Hematopoietic multipotent progenitor cell treated with erythropoietin and hydrocortisone succinate and interleukin-3 and kit ligand, for 4 days (in vitro differentiated cells): ENCODE measurements at regions not wholly inside any gene's neighbourhood (a gene's known extent, or its start where the extent isn't known, plus 50 kb on each side); places are given as distances from the start of the nearest gene placed in this dataset.
A peak's percentile ranks its signal among the peaks of the same experiment; 100 is the strongest.
"Not testable (repeated sequence)": the region's sequence is repeated elsewhere in the genome, so short reads cannot be mapped to it uniquely, and the experiment has no call there.

Experiments
- DNase-seq: peaks from one replicate; pipeline ENCODE4 v3.0.0-alpha.2; 2015

GRCh38 chr17:77087650-77088454 is 52.9 kb upstream of the SEC14L1 start:
- no peak for DNase-seq

GRCh38 chr17:77088455-77089123 is 52.2 kb upstream of the SEC14L1 start:
- peak; percentile 99 for DNase-seq

- DNase-seq = peak; percentile 37
These were observed 51.7 kb upstream of the SEC14L1 start for GRCh38 chr17:77089124-77089490.

GRCh38 chr17:77089949-77090348 is 50.8 kb upstream of the SEC14L1 start:
- DNase-seq = not testable (repeated sequence)

- no peak for DNase-seq
These were observed 50.3 kb upstream of the SEC14L1 start for GRCh38 chr17:77090476-77090875.
